Hematopoietic multipotent progenitor cell (in vitro differentiated cells): ENCODE measurements at regions not wholly inside any gene's neighbourhood (a gene's known extent, or its start where the extent isn't known, plus 50 kb on each side); places are given as distances from the start of the nearest gene placed in this dataset.

Experiments used
- DNase-seq, 3 donors: peaks; one replicate each; pipeline ENCODE4 v3.0.0-alpha.2; 2011 to 2015; ENCODE audit warnings: low read depth in 2 of 3, low spot score in 2 of 3

DNA sequence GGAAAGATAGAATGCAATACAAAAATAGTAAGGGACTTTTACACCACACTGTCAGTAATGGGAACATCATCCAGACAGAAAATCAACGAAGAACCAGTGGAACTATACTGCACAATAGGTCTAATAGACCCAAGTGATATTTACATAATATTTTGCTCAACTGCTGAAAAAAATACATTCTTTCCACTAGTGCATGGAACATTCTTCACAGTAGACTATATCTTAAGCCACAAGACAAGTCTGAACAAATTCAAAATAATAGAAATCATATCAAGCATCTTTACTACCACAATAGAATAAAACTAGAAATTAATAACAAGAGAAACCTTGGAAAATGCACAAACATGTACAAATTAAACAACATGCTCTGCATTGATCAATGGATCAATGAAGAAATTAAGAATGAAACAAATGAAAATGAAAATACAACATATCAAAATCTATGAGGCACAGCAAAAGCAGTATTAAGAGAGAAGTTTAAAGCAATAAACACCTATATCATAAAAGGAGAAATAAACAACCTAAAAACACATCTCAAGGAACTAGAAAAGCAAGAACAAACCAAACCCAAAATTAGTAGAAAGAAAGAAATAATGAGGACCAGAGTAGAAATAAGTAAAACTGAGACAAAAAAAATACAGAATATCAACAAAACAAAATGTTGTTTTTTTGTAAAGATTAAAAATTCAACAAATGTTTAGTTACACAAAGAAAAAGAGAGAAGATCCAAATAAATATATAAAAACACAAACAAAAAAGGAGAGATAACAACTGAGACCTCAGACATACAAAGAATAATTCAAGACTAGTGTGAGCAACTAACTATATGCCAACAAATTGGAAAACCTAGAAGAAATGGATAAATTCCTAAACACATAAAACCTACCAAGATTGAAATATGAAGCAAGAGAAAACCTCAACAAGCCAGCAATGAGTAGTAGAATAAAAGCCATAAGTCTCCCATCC, 51.5 kb upstream of the ANTXR2 start:
- no peak for DNase-seq
